ENCODE measurements at regions not wholly inside any gene's neighbourhood (a gene's known extent, or its start where the extent isn't known, plus 50 kb on each side); places are given as distances from the start of the nearest gene placed in this dataset.
A peak's percentile ranks its signal among the peaks of the same experiment; 100 is the strongest.

DNA sequence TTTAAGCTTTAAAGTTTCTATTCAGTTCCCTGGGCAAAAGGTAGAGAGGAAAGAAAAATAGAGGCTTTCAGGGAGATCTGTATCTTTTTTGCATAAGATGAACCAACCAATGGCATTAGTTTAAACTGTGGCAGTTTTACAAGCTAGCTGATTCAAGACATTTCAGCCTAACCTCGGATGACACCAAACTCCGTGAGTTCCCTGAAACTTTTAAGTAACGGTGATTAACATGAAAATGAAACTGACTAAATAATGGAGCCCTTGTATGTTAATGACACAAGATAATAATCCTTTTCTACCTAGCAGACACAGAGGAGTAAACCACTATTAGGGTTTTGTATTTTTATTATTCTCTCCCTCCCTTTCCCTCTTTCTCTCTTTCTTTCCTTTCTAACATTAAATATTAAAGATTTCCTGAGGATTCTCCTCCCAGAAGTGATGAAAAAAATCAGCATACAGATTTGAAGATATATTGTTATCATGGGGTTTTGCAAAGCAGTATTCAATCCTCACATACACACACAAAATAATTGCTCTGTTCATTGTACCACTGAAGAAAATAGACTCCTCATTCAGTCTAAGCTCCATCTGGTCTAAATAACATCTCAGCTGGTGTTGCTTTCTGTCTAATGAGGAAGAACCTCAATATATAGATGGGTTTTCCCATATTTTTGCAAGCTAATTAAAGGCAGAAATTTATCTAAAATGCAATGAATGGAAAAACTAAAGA lies 483.8 kb downstream of the NOVA1 start:
- Histone ChIP-seq H2AFZ (no peak overlapping the region), H3K4me2 (ENCODE audit: low read length) (peak overlapping the region; percentile 43), H3K4me3 (ENCODE audit: low read depth, low read length) (no peak overlapping the region), H3K79me2 (no peaks in the 10 kb centered on the region), H3K9me3 (ENCODE audit: control insufficient read depth, low read length) (no peaks in the 10 kb centered on the region), H3K36me3 (ENCODE audit: control insufficient read depth, insufficient read depth, low read length) (no peaks in the 10 kb centered on the region), H3K4me1 (no peaks in the 10 kb centered on the region), H3K27me3 (ENCODE audit: control insufficient read depth, insufficient read depth, low read length) (no peaks in the 10 kb centered on the region), H3K9ac (no peak overlapping the region), H3K27ac (no peak overlapping the region)
- TF ChIP-seq, protein P1, sequence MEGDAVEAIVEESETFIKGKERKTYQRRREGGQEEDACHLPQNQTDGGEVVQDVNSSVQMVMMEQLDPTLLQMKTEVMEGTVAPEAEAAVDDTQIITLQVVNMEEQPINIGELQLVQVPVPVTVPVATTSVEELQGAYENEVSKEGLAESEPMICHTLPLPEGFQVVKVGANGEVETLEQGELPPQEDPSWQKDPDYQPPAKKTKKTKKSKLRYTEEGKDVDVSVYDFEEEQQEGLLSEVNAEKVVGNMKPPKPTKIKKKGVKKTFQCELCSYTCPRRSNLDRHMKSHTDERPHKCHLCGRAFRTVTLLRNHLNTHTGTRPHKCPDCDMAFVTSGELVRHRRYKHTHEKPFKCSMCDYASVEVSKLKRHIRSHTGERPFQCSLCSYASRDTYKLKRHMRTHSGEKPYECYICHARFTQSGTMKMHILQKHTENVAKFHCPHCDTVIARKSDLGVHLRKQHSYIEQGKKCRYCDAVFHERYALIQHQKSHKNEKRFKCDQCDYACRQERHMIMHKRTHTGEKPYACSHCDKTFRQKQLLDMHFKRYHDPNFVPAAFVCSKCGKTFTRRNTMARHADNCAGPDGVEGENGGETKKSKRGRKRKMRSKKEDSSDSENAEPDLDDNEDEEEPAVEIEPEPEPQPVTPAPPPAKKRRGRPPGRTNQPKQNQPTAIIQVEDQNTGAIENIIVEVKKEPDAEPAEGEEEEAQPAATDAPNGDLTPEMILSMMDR (IDR thresholded peaks at IDR 0.05) = no peak

DNA sequence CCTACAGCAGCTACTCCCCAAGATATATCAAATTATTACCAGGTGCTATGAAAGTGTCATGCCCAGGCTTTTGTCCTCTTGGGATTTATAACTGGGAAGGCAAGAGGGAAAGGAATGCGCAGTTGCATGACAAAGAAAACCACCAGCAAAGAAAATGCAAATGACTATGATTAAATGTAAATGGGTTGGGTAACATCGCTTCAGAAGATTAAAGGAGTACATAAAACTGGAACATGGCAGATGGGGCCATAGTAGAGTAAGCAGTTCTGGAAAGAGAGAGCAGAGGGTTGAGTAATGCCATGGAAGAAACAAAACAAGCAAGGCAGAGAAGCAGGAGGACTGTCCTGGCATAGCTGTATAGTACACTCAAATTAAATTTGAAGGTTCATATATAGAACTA lies 493.1 kb downstream of the NOVA1 start:
- Histone ChIP-seq H3K27me3 (ENCODE audit: control insufficient read depth, insufficient read depth, low read length) (no peaks in the 10 kb centered on the region), H3K27ac (no peak overlapping the region), H3K9ac (no peak overlapping the region), H3K79me2 (no peaks in the 10 kb centered on the region), H3K4me2 (ENCODE audit: low read length) (no peak overlapping the region), H2AFZ (no peak overlapping the region), H3K36me3 (ENCODE audit: control insufficient read depth, insufficient read depth, low read length) (no peaks in the 10 kb centered on the region), H3K9me3 (ENCODE audit: control insufficient read depth, low read length) (no peaks in the 10 kb centered on the region), H3K4me3 (ENCODE audit: low read depth, low read length) (no peak overlapping the region), H3K4me1 (no peaks in the 10 kb centered on the region)
- TF ChIP-seq, protein P1 (IDR thresholded peaks at IDR 0.05) = no peak

DNA sequence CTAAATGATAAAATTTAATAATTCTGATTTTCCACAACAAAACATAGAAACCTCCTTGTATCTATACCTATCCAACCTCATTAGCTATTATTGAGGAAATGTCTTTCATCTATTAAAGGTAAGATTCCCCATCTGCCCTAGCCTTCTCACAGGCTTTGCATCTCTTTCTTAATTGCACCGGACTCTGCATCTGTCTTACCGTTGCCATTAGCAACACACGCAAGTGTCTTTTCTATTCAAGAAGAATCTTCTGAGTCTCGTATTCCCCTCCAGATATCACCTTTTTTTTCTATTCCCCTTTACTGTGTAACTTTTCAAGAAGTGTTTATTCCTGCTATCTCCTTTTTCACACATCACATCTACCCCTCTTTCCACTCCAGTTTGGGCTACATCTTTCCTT lies 500.0 kb downstream of the NOVA1 start:
- no peaks in the 10 kb centered on the region for H3K9me3 ChIP-seq (ENCODE audit: control insufficient read depth, low read length)
- H3K27me3 ChIP-seq (ENCODE audit: control insufficient read depth, insufficient read depth, low read length) = no peaks in the 10 kb centered on the region
- H3K9ac ChIP-seq = no peak overlapping the region
- no peaks in the 10 kb centered on the region for H3K36me3 ChIP-seq (ENCODE audit: control insufficient read depth, insufficient read depth, low read length)
- no peak overlapping the region for H3K4me3 ChIP-seq (ENCODE audit: low read depth, low read length)
- TF ChIP-seq, protein P1 (IDR thresholded peaks at IDR 0.05) = no peak
- no peaks in the 10 kb centered on the region for H3K4me1 ChIP-seq
- H3K79me2 ChIP-seq = no peaks in the 10 kb centered on the region
- H3K4me2 ChIP-seq (ENCODE audit: low read length) = no peak overlapping the region
- no peak overlapping the region for H3K27ac ChIP-seq
- no peak overlapping the region for H2AFZ ChIP-seq

DNA sequence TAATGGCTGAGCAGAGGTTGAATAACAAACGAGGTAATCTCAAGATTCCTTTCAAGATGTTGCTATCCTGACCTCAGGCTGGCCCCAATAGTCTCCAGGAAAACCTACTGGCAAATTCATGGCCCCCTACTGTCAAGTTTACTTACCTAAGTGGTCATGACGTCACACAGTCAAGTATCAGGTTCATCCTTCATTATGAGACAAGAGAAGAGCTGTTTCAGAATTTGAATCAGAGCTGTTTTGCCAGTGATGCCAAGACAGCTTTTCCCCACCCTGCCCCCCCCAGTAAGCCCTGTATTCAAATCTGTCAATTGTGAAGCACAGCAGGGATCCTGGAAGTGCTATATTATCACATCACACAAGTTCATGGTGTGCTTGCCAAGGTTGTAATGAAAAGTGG lies 509.6 kb downstream of the NOVA1 start:
- no peak overlapping the region for H3K9ac ChIP-seq
- H3K27ac ChIP-seq = no peak overlapping the region
- no peak overlapping the region for H2AFZ ChIP-seq

More for the DNA sequence above, 509.6 kb downstream of the NOVA1 start:
- H3K4me3 ChIP-seq (ENCODE audit: low read depth, low read length) = no peak overlapping the region
- no peaks in the 10 kb centered on the region for H3K27me3 ChIP-seq (ENCODE audit: control insufficient read depth, insufficient read depth, low read length)
- no peaks in the 10 kb centered on the region for H3K4me1 ChIP-seq
- no peaks in the 10 kb centered on the region for H3K36me3 ChIP-seq (ENCODE audit: control insufficient read depth, insufficient read depth, low read length)
- no peaks in the 10 kb centered on the region for H3K79me2 ChIP-seq
- TF ChIP-seq, protein P1 (IDR thresholded peaks at IDR 0.05) = no peak
- no peaks in the 10 kb centered on the region for H3K9me3 ChIP-seq (ENCODE audit: control insufficient read depth, low read length)
- no peak overlapping the region for H3K4me2 ChIP-seq (ENCODE audit: low read length)
